Common myeloid progenitor, CD34-positive (primary cell): ENCODE measurements at regions not wholly inside any gene's neighbourhood (a gene's known extent, or its start where the extent isn't known, plus 50 kb on each side); places are given as distances from the start of the nearest gene placed in this dataset.

Experiments used
- CTCF ChIA-PET: fragments of 350-600 bp; sonication (Branson Sonifier 250); formaldehyde crosslinking; loops from one replicate; lab custom pipeline; 2021; ENCODE audit warnings: antibody characterized with exemption; lab: Charles Lee
- POLR2A ChIA-PET: fragments of 350-600 bp; sonication (Branson Sonifier 250); formaldehyde crosslinking; loops from one replicate; lab custom pipeline; 2021; ENCODE audit warnings: antibody characterized with exemption; lab: Charles Lee
- DNase-seq, 3 donors: peaks; one replicate each; pipeline versions ENCODE4 v3.0.0 to v3.0.0-alpha.2; 2013
- H3K27ac ChIP-seq, 2 experiments: 1 replicate in 1 of 2; 2 replicates in 1 of 2; pipeline ENCODE4 v1.7.0; 2013; ENCODE audit warnings: inconsistent platforms in 2 of 2, low read length in 2 of 2, mild to moderate bottlenecking in 2 of 2, low read depth in 1 of 2, moderate library complexity in 1 of 2; ENCODE audit not compliant: severe bottlenecking in 2 of 2, insufficient read depth in 1 of 2, poor library complexity in 1 of 2
- H3K27me3 ChIP-seq, 5 experiments: replicated peaks in 2 of 5; 1 replicate in 3 of 5; 2 replicates in 2 of 5; pipeline versions ENCODE4 v1.6.1 to v1.7.0; 2013; ENCODE audit warnings: low read length in 4 of 5, mild to moderate bottlenecking in 2 of 5, moderate library complexity in 2 of 5, inconsistent platforms in 1 of 5; ENCODE audit not compliant: insufficient read depth in 5 of 5, control insufficient read depth in 4 of 5
- H3K36me3 ChIP-seq, 4 experiments: 1 replicate in 2 of 4; 2 replicates in 2 of 4; pipeline versions ENCODE4 v1.6.1 to v1.7.0; 2013; ENCODE audit warnings: low read length in 3 of 4, control low read depth in 1 of 4, mild to moderate bottlenecking in 1 of 4; ENCODE audit not compliant: control insufficient read depth in 4 of 4, insufficient read depth in 4 of 4
- H3K4me1 ChIP-seq, 4 experiments: 1 replicate in 3 of 4; 2 replicates in 1 of 4; pipeline versions ENCODE4 v1.6.1 to v1.7.1; 2013; ENCODE audit warnings: low read length in 3 of 4, mild to moderate bottlenecking in 3 of 4, control low read depth in 1 of 4, inconsistent platforms in 1 of 4, moderate library complexity in 1 of 4; ENCODE audit not compliant: control insufficient read depth in 4 of 4, insufficient read depth in 4 of 4; ENCODE audit errors: control extremely low read depth in 1 of 4
- H3K4me3 ChIP-seq, 7 experiments: 1 replicate in 4 of 7; 2 replicates in 3 of 7; pipeline versions ENCODE4 v1.5.1 to v1.7.0; 2013; ENCODE audit warnings: mild to moderate bottlenecking in 7 of 7, low read length in 6 of 7, moderate library complexity in 6 of 7, inconsistent platforms in 2 of 7, low read depth in 2 of 7, control low read depth in 1 of 7; ENCODE audit not compliant: insufficient read depth in 4 of 7, control insufficient read depth in 1 of 7; ENCODE audit errors: extremely low read depth in 1 of 7
- H3K9me3 ChIP-seq, 5 experiments: 1 replicate in 4 of 5; 2 replicates in 1 of 5; pipeline versions ENCODE4 v1.6.1 to v1.7.1; 2013; ENCODE audit warnings: low read length in 4 of 5, mild to moderate bottlenecking in 2 of 5, inconsistent platforms in 1 of 5, low read depth in 1 of 5, moderate library complexity in 1 of 5; ENCODE audit not compliant: control insufficient read depth in 4 of 5, insufficient read depth in 2 of 5; ENCODE audit errors: control extremely low read depth in 1 of 5
- WGBS: methylation state at CpG from one replicate; pipeline ENCODE4 v1.1.5; 2013; ENCODE audit not compliant: insufficient coverage; 5-methylcytosine and 5-hydroxymethylcytosine counted together

- no peaks in the 10 kb centered on the region for H3K27me3 ChIP-seq
- ChIA-PET POLR2A (no interaction called here), CTCF (no interaction called here)
- H3K4me3 ChIP-seq: no peak overlapping the region
- no peak overlapping the region for H3K27ac ChIP-seq
- no peak for DNase-seq
- H3K9me3 ChIP-seq: no peaks in the 10 kb centered on the region
- no peaks in the 10 kb centered on the region for H3K36me3 ChIP-seq
- no peaks in the 10 kb centered on the region for H3K4me1 ChIP-seq
- no CpG with 5 or more reads among the region's 1 CpG for WGBS
Observed at GRCh38 chr1:239067058-239067457, 319.3 kb upstream of the CHRM3 start.

GRCh38 chr1:239061770-239062169 lies 324.6 kb upstream of the CHRM3 start:
- POLR2A ChIA-PET: no interaction called here
- no peaks in the 10 kb centered on the region for H3K4me1 ChIP-seq
- DNase-seq: no peak
- CTCF ChIA-PET: no interaction called here
- no peak overlapping the region for H3K4me3 ChIP-seq
- no peaks in the 10 kb centered on the region for H3K27me3 ChIP-seq
- H3K36me3 ChIP-seq: no peaks in the 10 kb centered on the region
- no peaks in the 10 kb centered on the region for H3K9me3 ChIP-seq
- 75% methylated on average over 5 of the region's 7 CpGs for WGBS
- no peak overlapping the region for H3K27ac ChIP-seq

GRCh38 chr1:239058190-239058589 lies 328.2 kb upstream of the CHRM3 start:
- H3K27me3 ChIP-seq: no peaks in the 10 kb centered on the region
- ChIA-PET CTCF (no interaction called here), POLR2A (no interaction called here)
- H3K9me3 ChIP-seq: peaks cover 0 to 2% (median 0%) of the 10 kb centered on the region in 5 experiments
- H3K36me3 ChIP-seq: no peaks in the 10 kb centered on the region
- H3K4me3 ChIP-seq: no peak overlapping the region
- 97% methylated on average over 5 of the region's 6 CpGs for WGBS
- no peak overlapping the region for H3K27ac ChIP-seq
- no peak for DNase-seq
- H3K4me1 ChIP-seq: no peaks in the 10 kb centered on the region

DNA sequence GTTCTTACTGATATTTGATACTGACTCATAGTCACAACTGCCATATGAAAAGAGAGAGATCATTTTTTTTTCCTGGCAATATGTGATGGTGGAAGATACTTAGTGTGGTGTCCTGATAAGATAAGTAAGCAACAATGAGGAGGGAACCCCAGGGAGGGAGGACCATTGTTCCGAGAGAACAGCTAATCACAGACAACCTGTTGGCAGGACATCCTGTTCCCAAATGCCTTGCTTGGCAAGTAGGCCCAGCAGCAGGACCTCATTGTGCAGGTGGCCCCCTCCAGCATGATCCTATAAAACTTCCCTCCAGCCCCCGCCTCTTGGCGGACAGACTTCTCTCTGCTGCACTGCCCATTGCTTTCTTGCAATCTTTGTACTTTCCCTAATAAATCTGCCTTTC lies 329.4 kb upstream of the CHRM3 start:
- no peaks in the 10 kb centered on the region for H3K27me3 ChIP-seq
- POLR2A ChIA-PET: interaction anchor here (0.6 kb wide), 1 partner anchor 84 kb away, joined by 4 read pairs; no protein-coding TSS in a partner anchor
- no peak overlapping the region for H3K4me3 ChIP-seq
- H3K4me1 ChIP-seq: no peaks in the 10 kb centered on the region
- H3K36me3 ChIP-seq: no peaks in the 10 kb centered on the region
- 96% methylated on average over 3 of the region's 3 CpGs for WGBS
- DNase-seq: peak in 1 of 3 donors; percentile 0
- H3K9me3 ChIP-seq: peaks cover 0 to 2% (median 0%) of the 10 kb centered on the region in 5 experiments
- no peak overlapping the region for H3K27ac ChIP-seq
- CTCF ChIA-PET: no interaction called here

DNA sequence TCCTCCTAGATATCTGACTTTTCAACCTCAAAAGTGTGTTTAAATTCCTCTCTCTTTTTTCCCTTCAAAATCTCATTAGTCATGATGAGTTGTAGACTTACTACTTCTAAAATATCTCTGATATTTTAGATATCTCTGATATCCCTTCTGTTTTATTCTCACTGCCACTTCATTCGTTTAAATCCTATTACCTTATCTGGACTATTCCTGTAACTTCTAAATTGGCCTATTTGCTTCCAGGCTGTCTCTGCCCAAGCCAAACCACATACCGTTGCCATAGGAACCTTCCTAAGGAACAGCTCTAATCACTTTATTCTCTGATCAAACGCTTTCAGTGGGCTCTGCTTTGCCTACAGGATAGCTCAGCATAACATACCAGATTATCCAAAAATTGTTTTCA lies 333.1 kb upstream of the CHRM3 start:
- no peak overlapping the region for H3K4me3 ChIP-seq
- H3K4me1 ChIP-seq: no peaks in the 10 kb centered on the region
- H3K36me3 ChIP-seq: no peaks in the 10 kb centered on the region
- no peak for DNase-seq
- 84% methylated on average over 2 of the region's 3 CpGs for WGBS
- H3K27ac ChIP-seq: no peak overlapping the region
- ChIA-PET POLR2A (no interaction called here), CTCF (no interaction called here)
- no peaks in the 10 kb centered on the region for H3K27me3 ChIP-seq
- peaks cover 0 to 2% (median 0%) of the 10 kb centered on the region in 5 experiments for H3K9me3 ChIP-seq

DNA sequence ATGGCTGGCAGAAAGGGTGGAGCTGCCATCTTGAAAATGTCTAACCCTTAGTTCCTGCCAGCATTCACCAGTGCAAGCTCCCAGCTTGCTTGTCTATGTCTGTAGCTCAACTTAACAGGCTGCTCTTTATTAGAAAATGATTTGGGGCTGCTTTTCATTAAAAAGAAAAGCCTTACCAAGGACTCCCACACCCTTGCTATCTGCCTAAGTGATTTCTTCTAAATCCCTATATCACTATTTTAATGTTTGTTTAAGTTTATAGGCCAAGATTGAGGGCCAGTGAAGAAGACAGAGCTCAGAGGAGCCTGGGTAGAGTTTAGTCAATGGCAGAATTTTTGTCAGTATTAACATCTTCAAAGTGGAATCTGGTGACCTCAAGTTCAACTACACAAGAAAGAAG lies 336.8 kb upstream of the CHRM3 start:
- Histone ChIP-seq H3K4me1 (no peaks in the 10 kb centered on the region), H3K27ac (no peak overlapping the region), H3K36me3 (no peaks in the 10 kb centered on the region), H3K9me3 (no peaks in the 10 kb centered on the region), H3K27me3 (no peaks in the 10 kb centered on the region), H3K4me3 (no peak overlapping the region)
- ChIA-PET CTCF (no interaction called here), POLR2A (no interaction called here)
- no peak for DNase-seq

GRCh38 chr1:239044829-239045228 lies 341.5 kb upstream of the CHRM3 start:
- DNase-seq: no peak
- Histone ChIP-seq H3K4me3 (no peak overlapping the region), H3K4me1 (no peaks in the 10 kb centered on the region), H3K27ac (no peak overlapping the region), H3K36me3 (no peaks in the 10 kb centered on the region), H3K27me3 (no peaks in the 10 kb centered on the region), H3K9me3 (no peaks in the 10 kb centered on the region)
- ChIA-PET POLR2A (no interaction called here), CTCF (no interaction called here)
- WGBS: 100% methylated on average over 2 of the region's 3 CpGs
